HCT116 (cell line): ENCODE measurements at regions not wholly inside any gene's neighbourhood (a gene's known extent, or its start where the extent isn't known, plus 50 kb on each side); places are given as distances from the start of the nearest gene placed in this dataset.

Experiments used
- CBX3 ChIP-seq: IDR thresholded peaks from 2 replicates; pipeline ENCODE4 v1.6.1; 2012; ENCODE audit warnings: low read depth
- CTCF ChIP-seq, 3 experiments: fragments of 200-600 bp in 1 of 3; sonication (generic) in 1 of 3; IDR thresholded peaks in 2 of 3; conservative IDR thresholded peaks in 1 of 3; 2 replicates each; pipeline ENCODE4 v1.5.1; 2012 to 2017; ENCODE audit warnings: low read depth in 2 of 3, low read length in 2 of 3, antibody characterized with exemption in 1 of 3, borderline replicate concordance in 1 of 3, control low read depth in 1 of 3, mild to moderate bottlenecking in 1 of 3, mixed read lengths in 1 of 3, mixed run types in 1 of 3, moderate library complexity in 1 of 3; ENCODE audit not compliant: insufficient read depth in 1 of 3
- EZH2 ChIP-seq: fragments of 200-600 bp; sonication (generic); IDR thresholded peaks from 2 replicates; pipeline ENCODE4 v1.6.1; 2017; ENCODE audit warnings: antibody characterized with exemption, mixed run types
- EZH2phosphoT487 ChIP-seq: fragments of 200-600 bp; IDR thresholded peaks from 2 replicates; pipeline ENCODE4 v1.6.1; 2018; ENCODE audit warnings: antibody characterized with exemption, borderline replicate concordance
- POLR2A ChIP-seq: IDR thresholded peaks from 2 replicates; pipeline ENCODE4 v1.7.0; 2011; ENCODE audit warnings: borderline replicate concordance; ENCODE audit not compliant: insufficient read depth, insufficient read length; ENCODE audit errors: extremely low read depth
- POLR2AphosphoS5 ChIP-seq: IDR thresholded peaks from 2 replicates; pipeline ENCODE4 v1.6.1; 2011; ENCODE audit warnings: mild to moderate bottlenecking, low read depth, low read length, moderate library complexity
- REST ChIP-seq: IDR thresholded peaks from 2 replicates; pipeline ENCODE4 v1.6.1; 2012; ENCODE audit warnings: low read depth
- TCF7L2 ChIP-seq: IDR thresholded peaks from 2 replicates; pipeline ENCODE4 v1.7.0; 2011; ENCODE audit warnings: borderline replicate concordance, inconsistent platforms; ENCODE audit not compliant: insufficient read depth, insufficient read length; ENCODE audit errors: extremely low read depth
- ZNF274 ChIP-seq: fragments of 200-500 bp; sonication (Bioruptor generic); IDR thresholded peaks from 2 replicates; pipeline ENCODE4 v1.6.1; 2014; ENCODE audit warnings: mild to moderate bottlenecking, low read depth, low read length, inconsistent platforms

GRCh38 chr13:82011355-82011754 lies 1670.4 kb upstream of the SPRY2 start:
- no peak for TF ChIP-seq EZH2phosphoT487
- TF ChIP-seq CTCF (IDR thresholded peaks at IDR 0.05 in 2 of 3, conservative IDR thresholded peaks at IDR 0.05 in 1 of 3; ENCODE audit: borderline replicate concordance in 1 of 3, insufficient read depth in 1 of 3, low read depth in 2 of 3, low read length in 2 of 3) = no peak
- no peak for TF ChIP-seq ZNF274
- no peak for TF ChIP-seq POLR2A
- no peak for TF ChIP-seq TCF7L2
- TF ChIP-seq POLR2AphosphoS5 = no peak
- no peak for TF ChIP-seq CBX3
- TF ChIP-seq REST = no peak
- TF ChIP-seq EZH2 = no peak
